ENCODE measurements at regions not wholly inside any gene's neighbourhood (a gene's known extent, or its start where the extent isn't known, plus 50 kb on each side); places are given as distances from the start of the nearest gene placed in this dataset.

DNA sequence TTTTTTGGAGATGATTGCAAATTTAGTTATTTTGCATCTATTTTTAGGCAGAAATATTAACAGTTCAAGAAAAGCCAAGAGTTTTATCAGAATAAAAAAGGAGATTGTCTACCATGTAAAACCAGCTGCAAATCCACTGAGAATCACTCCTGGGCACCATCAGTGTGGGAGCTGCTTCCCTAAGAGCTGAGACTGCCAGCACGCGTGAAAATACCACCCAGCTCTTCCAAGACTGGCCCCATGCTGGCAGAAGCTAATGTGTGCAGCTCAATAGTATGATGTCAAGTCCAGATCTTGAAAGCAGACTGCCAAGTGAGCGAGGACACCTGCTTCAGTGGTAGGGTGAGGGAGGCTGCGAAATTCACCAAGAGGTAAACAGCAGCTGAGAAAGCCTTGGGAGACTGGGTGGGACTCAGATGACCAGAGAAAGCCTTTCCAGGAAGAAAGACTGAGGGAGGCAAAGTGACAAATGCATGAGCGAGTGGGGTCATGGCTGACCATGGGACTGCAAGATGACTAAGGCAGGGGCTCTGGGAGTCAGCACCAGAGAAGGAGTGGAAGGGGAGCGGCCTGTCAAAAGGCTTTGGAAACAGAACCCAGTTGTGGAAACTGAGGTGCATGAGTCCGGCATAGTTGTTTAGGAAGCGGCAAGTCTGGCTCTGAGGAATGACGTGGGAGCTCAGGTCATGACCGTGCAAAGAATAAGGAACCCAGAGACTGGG is 200.9 kb downstream of the GADD45G start:
- no peak for DNase-seq (ENCODE audit: insufficient read length, low spot score)

DNA sequence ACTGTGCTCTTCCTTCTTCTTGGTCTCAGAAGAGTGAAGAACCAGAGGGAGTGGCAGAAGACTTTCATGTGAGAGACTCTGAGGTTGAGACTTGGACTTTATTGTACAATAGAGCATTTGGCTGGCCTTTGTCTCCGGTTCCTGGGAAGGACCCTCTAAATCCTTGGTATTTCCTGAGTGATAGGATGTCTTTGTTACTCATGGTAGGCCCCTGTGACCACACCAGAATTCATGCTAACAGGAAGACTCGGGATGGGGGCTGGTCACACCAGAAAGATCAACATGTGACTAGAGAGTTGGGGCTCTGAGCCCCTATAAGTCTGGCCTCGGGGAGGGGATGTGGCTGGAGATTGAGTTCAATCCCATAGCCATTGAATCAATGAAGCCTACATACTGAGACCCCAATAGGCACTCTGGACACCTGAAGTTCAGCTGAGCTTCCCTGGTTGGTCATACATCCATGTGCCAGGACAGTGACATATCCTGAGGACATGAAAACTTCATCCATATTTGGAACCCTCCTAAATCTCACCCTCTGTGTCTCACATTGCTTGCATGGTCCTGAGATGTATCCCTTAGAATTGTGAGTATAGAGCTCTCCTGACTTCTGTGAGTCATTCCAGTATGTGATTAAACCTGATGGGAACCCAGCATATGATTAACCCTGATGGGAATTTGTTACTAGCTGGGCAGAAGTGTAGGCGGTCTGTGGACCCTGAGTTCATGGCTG is 201.7 kb downstream of the GADD45G start:
- DNase-seq (ENCODE audit: insufficient read length, low spot score) (no peak), FAIRE-seq (no peak)

More for the DNA sequence above, 200.9 kb downstream of the GADD45G start:
- no peak for FAIRE-seq

DNA sequence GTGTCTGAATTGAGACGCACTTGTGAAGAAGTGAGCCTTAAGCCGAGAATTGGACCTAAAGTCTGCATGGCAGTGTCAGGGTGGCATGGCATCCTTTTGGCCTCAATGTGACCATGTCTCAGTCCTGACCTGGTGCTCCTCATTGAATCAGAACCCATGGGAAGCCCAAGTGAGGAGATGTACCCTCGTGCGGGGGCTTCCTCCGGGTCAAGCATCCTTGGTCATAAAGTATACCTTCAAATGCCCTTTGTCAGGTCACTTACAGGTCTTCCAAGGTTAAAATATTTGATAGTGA is 202.2 kb downstream of the GADD45G start:
- DNase-seq (ENCODE audit: insufficient read length, low spot score) = no peak
- no peak for FAIRE-seq

DNA sequence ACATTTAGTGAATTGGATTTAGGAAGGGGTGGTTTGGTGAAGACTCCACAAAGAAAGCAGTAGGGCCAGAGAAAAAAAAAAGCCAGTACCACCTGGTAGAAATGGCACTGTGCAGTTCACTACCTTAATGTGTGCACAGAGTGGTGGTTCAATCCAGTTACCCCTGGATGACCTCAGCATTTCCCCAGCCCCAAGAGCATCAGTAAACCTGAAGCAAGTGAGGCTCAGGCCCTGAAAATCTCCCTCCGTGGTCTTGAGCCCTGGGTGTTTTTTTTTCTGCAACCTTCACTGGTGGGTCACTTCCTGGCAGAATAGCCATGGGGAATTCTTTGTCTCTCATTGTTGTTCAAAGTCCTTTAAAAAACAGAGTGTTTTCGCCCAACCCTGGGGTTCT is 202.9 kb downstream of the GADD45G start:
- FAIRE-seq = no peak
- no peak for DNase-seq (ENCODE audit: insufficient read length, low spot score)

DNA sequence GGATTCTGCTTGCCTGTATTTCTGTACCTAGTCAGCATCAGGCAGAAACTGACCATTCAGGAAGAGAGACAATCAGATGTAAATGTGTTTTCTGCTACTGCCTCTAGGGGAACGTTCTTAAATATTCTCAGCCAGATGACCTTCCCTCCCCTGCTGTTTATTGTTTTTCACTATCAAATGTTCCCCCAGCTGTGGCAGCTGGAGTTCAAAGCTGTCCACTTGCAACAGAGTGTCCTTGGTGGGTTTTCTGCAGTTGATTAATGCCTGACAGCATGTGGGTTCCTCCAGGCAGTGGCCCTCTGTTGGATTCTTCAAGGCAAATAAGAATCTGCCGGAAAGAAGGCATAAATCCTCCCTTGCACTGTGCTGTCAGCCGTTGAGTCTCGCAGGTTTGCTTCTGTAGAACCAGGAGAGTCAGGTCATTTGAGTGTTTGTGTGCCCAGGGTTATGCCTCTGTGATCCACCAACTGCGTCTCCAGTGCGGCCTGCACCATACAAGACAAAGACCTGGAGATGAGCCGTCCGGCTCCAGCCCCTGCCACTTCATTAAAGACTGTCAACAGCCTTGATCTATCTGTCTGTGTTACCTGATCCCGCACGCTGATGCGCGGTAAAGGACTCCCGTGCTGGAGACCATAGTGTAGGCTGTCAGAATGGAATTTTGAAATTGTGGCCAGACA is 203.4 kb downstream of the GADD45G start:
- no peak for DNase-seq (ENCODE audit: insufficient read length, low spot score)
- no peak for FAIRE-seq

DNA sequence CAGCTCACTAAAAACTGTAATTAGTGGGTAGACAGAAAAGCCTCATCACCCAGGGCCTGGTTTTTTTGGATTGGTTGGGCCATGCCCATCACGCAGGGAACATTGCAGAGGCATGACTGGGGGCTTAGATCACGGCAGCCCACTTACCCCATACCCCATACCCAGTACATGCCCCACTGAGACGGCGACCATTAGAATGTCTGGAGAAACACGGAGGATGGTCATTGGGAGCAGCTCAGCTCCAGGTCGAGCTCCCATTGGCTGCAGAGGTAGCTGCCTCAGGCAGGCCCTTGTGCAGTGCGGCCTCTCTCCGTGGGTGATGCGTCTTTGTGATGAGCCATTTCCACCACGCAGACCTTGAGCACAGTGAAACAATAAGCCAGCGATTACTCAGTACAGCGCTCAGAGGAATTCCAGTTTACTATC is 204.0 kb downstream of the GADD45G start:
- no peak for DNase-seq (ENCODE audit: insufficient read length, low spot score)
- FAIRE-seq = no peak

DNA sequence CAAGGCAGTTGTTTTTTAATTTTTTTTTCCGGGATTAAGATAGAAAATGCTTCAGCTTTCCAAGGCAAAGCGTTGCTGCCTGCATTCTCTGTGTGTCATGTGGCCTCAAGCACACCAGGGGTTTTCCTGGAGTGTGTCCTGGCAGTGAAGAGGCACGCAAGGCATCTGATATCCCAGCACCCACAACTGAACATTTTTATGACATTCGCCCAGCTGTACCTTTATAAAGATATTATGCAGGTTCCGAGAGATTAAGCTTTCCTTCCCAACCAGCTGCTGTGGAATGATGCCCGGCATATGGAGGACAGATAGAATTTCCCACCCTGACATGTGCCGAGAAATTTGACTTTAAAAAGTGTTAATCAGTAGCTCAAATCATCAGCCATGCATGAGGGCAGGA is 205.6 kb downstream of the GADD45G start:
- DNase-seq (ENCODE audit: insufficient read length, low spot score) (no peak), FAIRE-seq (no peak)

DNA sequence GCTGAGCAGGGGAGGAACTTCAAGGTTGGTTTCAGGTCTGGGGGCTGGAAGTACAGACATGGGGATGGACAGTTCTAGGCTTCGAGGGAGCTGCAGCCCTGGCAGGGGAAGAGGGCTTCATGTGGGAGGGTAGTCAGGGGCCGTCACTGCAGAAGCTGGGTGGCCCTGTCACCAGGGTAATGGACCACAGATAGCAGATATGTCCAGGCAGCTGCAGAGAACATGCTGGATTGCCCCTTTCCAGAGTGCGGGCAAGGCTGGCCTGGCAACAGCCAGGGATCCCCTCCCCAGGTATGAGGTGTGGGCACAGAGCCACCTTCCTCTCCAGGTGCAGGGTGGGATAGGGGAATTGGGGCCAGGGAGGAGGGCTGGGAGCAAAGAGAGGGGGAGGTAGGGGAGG is 206.5 kb downstream of the GADD45G start:
- FAIRE-seq (no peak), DNase-seq (ENCODE audit: insufficient read length, low spot score) (no peak)

DNA sequence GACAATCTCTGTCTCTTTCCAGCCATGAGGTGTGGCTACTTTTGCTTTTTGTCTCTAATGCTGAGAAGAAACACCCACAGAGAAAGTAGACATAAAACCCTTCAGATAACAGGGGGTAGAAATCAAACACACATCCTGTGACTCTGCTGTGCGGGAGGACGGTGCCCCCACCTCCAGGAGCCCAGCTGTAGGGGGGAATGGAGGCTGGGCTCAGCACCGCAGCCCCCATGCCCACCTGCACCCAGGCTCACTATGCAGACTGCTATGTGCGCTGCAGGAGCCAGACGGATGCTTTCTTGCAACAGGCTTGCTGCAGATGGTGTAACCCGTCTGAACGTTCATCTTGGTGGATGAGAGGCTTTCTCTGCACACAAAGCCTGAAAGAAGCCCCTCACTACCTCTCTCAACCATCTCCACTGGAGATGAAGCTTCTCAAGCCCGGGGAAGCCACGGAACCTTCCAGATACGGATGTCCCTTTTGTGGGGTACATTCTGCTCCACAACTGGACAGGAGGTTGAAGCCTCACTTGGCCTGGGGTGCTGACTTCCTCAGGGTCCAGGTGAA is 207.2 kb downstream of the GADD45G start:
- DNase-seq (ENCODE audit: insufficient read length, low spot score) (no peak), FAIRE-seq (no peak)

DNA sequence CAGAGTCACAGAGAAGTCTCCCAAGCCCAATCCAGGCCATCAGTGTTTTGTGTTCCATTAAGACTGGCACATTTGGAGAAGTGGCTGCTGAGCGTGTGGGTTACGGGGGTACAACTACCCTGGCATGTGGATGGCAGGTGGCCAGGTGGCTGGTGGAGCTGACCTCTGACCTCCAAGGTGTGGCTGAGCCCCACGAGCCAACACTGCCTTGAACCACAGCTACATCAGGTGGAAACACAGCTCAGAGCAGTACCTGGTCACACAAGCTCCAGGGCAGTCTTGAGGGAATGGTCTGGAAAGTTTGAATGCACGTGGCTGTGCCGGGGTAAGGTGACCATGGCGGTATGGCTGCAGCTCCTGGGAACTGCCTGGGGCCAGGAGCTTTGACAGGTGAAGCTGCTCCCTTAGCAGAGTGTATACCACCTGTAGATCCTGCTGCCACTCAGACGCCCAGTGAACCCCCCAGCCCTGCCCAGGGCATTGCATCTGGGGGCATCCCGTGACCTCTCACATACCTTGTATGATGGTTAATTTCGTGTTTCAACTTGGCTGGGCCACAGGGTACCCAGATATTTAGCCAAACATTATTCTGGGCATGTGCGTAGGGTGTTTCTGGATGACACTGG is 207.9 kb downstream of the GADD45G start:
- DNase-seq (ENCODE audit: insufficient read length, low spot score) (no peak), FAIRE-seq (no peak)

DNA sequence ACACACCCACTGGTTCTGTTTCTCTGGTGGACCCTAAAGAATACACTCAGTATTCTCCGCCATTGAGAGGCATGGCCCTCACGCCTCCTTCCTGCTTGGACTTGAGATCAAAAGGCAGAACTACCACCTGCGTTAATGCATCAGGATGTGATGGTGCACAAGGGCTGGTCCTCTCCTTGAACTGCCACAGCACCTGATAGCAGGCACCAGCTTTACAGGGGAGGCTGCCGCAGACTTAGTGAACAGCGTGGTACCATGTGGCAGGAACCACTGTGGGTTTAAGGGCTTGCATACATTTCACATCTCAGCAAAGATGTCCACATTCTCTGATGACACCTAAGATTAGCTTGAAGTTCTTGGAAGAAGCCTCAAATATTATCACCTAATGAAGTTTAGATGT is 208.7 kb downstream of the GADD45G start:
- DNase-seq (ENCODE audit: insufficient read length, low spot score) = no peak
- FAIRE-seq = no peak

DNA sequence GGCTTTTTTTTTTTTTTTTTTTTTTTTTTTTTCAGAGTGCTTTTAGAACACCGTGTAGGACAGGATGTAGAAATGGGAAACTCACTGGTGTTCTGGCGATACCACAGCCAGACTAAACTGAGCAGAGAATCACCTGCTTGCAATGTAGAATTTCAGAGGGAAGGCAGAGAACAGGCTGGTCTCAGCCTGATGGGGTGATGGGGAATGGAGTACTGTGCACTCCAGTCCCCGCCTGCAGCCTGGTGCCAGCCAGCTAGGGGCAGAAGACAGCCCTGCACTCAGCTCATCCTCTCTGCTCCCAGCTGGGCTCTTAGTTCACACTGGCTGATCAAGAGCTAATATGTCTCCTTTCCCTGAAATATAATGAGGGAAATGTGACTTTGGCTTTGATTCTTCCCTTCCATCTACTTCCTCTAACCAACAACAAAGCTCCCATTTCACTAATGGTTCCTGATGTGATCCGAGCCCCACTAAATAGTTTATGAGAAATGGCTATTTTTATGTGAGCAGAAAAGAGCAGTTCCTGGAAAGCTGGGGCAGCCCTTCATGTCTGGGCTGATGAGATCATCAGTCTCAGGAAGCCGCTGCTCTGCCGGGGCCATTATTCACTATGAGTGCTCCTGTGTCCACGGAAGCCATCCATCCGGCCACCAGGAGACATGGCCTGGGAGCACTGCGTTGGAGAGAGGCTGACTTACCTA is 209.7 kb downstream of the GADD45G start:
- no peak for DNase-seq (ENCODE audit: insufficient read length, low spot score)
- FAIRE-seq = peak; percentile 35

DNA sequence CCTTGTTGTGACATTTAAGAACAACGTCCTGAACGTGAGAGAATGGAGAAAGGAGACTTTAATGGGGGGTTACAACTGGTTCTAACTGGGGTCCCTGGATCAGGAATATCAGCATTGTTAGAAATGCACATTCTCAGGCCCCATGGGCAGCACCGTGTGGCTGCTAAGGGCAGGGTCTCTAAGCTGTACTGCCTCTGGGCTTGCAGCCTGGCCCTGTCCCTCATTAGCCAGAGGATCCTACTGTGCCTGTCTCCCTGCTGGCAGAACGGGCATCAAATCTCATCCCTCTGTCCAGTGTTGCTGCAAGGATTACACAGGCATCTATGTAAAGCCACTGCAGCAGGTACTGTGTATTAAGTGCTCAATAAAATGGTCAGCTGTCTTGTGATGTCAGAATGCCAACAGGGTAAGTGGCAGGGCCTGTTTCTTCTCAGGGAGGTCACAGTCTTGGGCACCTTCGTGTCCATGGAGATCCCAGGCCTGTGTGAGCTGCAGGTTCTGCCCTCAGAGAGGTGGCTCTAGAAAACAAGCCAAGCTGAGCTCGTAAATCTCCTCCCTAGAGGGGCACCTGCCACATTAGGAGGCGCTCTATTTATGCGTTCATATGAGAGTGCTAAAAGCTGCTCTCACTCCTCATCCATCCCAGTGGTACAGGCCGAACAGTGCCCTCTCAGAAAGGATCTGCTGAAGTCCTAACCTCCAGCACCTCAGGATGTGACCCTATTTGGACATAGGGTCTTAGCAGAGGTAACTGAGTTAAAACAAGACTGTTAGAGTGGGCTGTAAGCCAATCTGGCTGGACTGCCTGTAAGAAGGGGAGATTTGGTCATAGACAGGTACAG is 210.5 kb downstream of the GADD45G start:
- no peak for DNase-seq (ENCODE audit: insufficient read length, low spot score)
- FAIRE-seq = no peak

DNA sequence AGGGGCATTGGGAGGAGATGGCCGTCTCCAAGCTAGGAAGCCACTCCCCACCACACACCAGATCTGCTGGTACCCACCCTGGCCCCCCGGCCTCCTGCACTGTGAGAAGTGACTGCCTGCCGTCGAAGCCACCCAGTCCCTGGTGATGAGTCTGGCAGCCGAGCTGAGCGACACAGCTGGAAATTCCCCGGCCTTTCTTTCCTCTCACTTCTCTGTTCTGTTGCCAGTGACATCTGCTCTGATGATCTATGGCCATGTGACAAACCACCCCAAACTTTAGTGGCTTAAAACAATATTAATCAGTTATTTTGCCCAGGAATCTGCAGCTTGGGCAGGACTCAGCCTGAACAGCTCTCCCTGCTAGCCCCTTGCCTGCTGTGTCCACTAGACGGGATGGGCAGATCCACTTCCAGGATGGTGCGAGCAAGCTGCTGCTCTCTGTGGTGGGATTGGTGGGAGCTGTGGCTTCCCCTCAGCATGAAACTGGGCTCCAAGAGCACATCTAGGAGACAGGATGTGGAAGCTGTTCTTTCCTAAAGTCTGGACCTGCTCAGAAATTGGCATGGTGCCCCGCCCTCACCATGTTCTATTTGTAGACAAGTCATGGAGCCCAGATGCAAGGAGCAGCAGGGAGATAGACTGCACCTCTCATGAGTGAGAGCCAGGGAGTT is 211.2 kb downstream of the GADD45G start:
- FAIRE-seq = peak; percentile 80
- peak; percentile 40 for DNase-seq (ENCODE audit: insufficient read length, low spot score)

DNA sequence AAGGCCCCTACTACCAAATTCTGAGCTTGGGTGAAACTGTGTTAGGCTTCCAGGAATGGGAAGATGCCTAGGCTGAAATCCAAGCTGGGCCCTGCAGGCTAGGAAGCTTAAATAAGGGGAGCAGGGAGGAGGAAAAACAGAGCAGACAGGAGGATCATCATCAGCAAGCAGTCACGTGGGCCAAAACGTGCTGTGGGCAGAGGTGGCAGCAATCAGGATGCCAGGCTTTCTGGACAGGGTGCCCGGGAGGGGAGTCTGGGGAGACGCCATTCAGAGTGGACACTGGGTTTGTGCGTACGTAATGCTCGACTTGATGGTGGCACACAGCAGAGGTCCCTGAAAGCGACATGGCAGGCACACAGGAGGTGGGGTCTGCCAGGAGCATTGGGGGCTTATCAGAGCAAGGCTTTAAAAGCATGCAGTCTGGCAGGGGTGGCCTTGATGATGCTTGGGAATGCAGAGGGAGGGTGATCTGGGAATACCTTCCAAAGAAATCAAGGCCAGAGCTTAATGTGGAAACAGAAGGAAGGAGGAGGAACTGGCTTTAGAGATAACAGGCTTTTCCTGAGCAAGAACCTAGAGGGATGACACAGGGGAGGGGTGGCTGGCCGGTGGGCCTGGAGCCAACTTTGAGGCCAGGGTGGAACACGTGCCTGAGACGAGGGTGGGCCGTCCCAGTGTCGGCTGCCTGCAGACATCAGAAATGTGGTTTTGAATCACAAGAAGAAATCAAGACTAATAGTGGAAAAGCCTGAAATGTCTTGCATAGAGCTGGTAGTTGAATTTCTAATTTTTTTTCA is 212.5 kb downstream of the GADD45G start:
- DNase-seq (ENCODE audit: insufficient read length, low spot score) (no peak), FAIRE-seq (no peak)

DNA sequence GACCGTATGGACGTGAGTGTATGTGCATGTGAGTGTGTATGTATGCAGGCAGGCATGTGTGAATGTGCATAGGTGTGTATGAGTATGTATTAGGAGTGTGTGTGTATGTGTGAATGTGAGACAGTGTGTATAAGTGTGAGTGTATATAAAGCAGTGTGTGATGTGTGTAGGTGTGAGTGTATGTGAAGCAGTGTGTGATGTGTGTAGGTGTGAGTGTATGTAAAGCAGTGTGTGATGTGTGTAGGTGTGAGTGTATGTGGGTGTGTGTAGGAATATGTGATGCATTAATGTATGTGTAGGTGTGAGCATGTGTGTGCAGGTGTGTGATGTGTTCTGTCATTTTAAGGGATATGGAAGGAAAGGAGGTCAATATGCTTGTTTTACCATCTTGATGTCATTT is 215.5 kb downstream of the GADD45G start:
- FAIRE-seq (no peak), DNase-seq (ENCODE audit: insufficient read length, low spot score) (no peak)

DNA sequence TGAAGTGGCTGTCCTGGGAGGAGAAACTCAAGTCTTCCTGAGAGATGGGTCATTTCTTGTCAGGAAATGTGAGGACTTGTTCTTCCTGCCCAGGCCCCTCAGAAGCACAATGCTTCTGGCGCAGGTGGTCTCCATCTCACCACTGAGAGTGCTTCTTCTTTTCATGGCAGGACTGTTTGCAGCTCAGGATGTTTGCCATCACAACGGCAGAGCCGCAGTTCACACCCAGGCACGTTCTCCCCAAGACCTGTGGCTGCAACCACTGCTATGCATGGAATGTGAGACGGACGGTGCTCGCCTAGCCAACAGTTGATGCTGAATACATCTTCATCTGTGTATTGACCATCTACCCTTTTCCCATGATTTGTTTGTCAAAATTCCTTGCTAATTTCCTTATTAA is 216.3 kb downstream of the GADD45G start:
- DNase-seq (ENCODE audit: insufficient read length, low spot score) = no peak
- FAIRE-seq = no peak

DNA sequence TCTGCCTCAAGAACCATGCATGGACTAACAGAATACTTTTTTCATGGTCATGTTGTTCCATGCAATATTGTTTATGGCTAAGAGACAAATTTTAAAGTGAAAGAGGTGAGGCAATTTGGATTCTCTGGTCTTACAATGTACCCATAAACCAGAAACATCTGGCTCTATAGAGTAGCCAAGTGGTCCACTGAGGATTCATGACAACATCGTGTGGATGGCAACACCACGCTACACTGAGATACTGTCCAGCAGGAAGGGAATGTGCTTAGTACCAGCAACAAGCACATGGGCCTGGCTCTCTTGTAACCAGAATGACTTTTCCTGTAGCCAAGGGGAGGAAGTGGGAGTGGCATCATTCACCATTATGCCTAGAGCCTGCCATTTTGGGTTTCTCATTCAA is 218.2 kb downstream of the GADD45G start:
- FAIRE-seq (no peak), DNase-seq (ENCODE audit: insufficient read length, low spot score) (no peak)
